Ovary (tissue), 3 donors: ENCODE measurements at regions not wholly inside any gene's neighbourhood (a gene's known extent, or its start where the extent isn't known, plus 50 kb on each side); places are given as distances from the start of the nearest gene placed in this dataset.

ENCODE experiments used
- CTCF ChIP-seq, 3 donors: fragments of 450-650 bp in 2 of 3; fragments of 200-600 bp in 1 of 3; IDR thresholded peaks; one replicate each; pipeline versions ENCODE4 v1.5.1 to v1.8.0; 2016 to 2022; ENCODE audit warnings: antibody characterized with exemption in 3 of 3, mild to moderate bottlenecking in 1 of 3
- EP300 ChIP-seq: sonication (generic); formaldehyde crosslinking; IDR thresholded peaks from one replicate; pipeline ENCODE4 v1.6.1; 2017; ENCODE audit warnings: antibody characterized with exemption
- donor health status: DM: no; HTN: no; CAD: no.

- TF ChIP-seq CTCF (IDR thresholded peaks at IDR 0.05) (no peak), EP300 (no peak)
These were observed 306.9 kb downstream of the BCL11B start for GRCh38 chr14:98965076-98965475.
